ENCODE measurements at regions not wholly inside any gene's neighbourhood (a gene's known extent, or its start where the extent isn't known, plus 50 kb on each side); places are given as distances from the start of the nearest gene placed in this dataset.
"Not testable (repeated sequence)": the region's sequence is repeated elsewhere in the genome, so short reads cannot be mapped to it uniquely, and the experiment has no call there.

- TF ChIP-seq, protein P1, sequence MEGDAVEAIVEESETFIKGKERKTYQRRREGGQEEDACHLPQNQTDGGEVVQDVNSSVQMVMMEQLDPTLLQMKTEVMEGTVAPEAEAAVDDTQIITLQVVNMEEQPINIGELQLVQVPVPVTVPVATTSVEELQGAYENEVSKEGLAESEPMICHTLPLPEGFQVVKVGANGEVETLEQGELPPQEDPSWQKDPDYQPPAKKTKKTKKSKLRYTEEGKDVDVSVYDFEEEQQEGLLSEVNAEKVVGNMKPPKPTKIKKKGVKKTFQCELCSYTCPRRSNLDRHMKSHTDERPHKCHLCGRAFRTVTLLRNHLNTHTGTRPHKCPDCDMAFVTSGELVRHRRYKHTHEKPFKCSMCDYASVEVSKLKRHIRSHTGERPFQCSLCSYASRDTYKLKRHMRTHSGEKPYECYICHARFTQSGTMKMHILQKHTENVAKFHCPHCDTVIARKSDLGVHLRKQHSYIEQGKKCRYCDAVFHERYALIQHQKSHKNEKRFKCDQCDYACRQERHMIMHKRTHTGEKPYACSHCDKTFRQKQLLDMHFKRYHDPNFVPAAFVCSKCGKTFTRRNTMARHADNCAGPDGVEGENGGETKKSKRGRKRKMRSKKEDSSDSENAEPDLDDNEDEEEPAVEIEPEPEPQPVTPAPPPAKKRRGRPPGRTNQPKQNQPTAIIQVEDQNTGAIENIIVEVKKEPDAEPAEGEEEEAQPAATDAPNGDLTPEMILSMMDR (conservative IDR thresholded peaks at IDR 0.05; ENCODE audit: low read depth, low read length), result no peak
- no peak for TF ChIP-seq EZH2 (IDR thresholded peaks at IDR 0.05; ENCODE audit: borderline replicate concordance, low read depth, low read length, poor library complexity, severe bottlenecking)
- POLR2A ChIA-PET (ENCODE audit: low non-redundant PET), result no interaction called here
Observed at GRCh38 chr11:92087725-92088537, 136.7 kb upstream of the FAT3 start.

DNA sequence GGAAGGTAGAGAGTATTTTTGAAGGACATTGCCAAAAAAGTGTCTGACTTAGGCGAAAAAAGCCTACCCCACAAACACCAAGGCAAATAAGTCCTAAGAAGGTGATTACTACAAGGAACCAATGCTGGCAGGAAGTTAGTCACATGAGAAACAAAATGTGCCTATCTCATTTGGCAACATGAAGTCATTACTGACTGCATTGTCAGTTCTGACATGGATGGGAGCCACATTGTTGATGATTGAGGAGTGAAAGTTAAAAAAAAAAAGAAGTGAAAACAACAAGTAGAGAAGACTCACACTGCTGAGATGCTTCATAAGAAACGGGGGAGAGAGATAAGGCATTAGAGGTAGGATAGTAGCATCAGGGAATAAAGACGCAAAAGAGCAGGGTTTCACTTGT is 141.5 kb upstream of the FAT3 start:
- TF ChIP-seq, protein P1 (conservative IDR thresholded peaks at IDR 0.05; ENCODE audit: low read depth, low read length), result no peak
- no peak for TF ChIP-seq EZH2 (IDR thresholded peaks at IDR 0.05; ENCODE audit: borderline replicate concordance, low read depth, low read length, poor library complexity, severe bottlenecking)
- DNase-seq (ENCODE audit: low spot score), result no peak
- Histone ChIP-seq H3K27me3 (replicated peaks; ENCODE audit: insufficient read depth, low read depth, low read length, poor library complexity) (no peaks in the 10 kb centered on the region), H3K36me3 (ENCODE audit: insufficient read depth, low read length, poor library complexity, severe bottlenecking) (no peaks in the 10 kb centered on the region), H3K4me1 (ENCODE audit: insufficient read depth, low read length, poor library complexity, severe bottlenecking) (no peaks in the 10 kb centered on the region), H3K9me3 (ENCODE audit: low read depth, low read length, poor library complexity, severe bottlenecking) (no peaks in the 10 kb centered on the region), H3K27ac (ENCODE audit: low read depth, low read length, poor library complexity, severe bottlenecking) (no peak overlapping the region), H3K4me3 (ENCODE audit: low read depth, low read length, poor library complexity, severe bottlenecking) (no peak overlapping the region)
- POLR2A ChIA-PET (ENCODE audit: low non-redundant PET), result no interaction called here
- intact Hi-C loops (cut with micrococcal nuclease; ENCODE audit: unreplicated experiment), result no loop called here
- no TSS peak for BruUV-seq (replicated peaks)
- CTCF ChIA-PET, result no interaction called here

More at GRCh38 chr11:92087725-92088537, 136.7 kb upstream of the FAT3 start:
- H3K36me3 ChIP-seq (ENCODE audit: insufficient read depth, low read length, poor library complexity, severe bottlenecking), result no peaks in the 10 kb centered on the region
- H3K4me1 ChIP-seq (ENCODE audit: insufficient read depth, low read length, poor library complexity, severe bottlenecking), result no peaks in the 10 kb centered on the region
- no peak overlapping the region for H3K4me3 ChIP-seq (ENCODE audit: low read depth, low read length, poor library complexity, severe bottlenecking)
- BruUV-seq (replicated peaks), result no TSS peak
- no peaks in the 10 kb centered on the region for H3K27me3 ChIP-seq (replicated peaks; ENCODE audit: insufficient read depth, low read depth, low read length, poor library complexity)
- CTCF ChIA-PET, result no interaction called here
- no peak overlapping the region for H3K27ac ChIP-seq (ENCODE audit: low read depth, low read length, poor library complexity, severe bottlenecking)
- H3K9me3 ChIP-seq (ENCODE audit: low read depth, low read length, poor library complexity, severe bottlenecking), result no peaks in the 10 kb centered on the region
- intact Hi-C loops (cut with micrococcal nuclease; ENCODE audit: unreplicated experiment), result no loop called here
- no peak for DNase-seq (ENCODE audit: low spot score)

GRCh38 chr11:92082652-92083051 is 142.0 kb upstream of the FAT3 start:
- intact Hi-C loops (cut with micrococcal nuclease; ENCODE audit: unreplicated experiment), result no loop called here
- no peaks in the 10 kb centered on the region for H3K9me3 ChIP-seq (ENCODE audit: low read depth, low read length, poor library complexity, severe bottlenecking)
- H3K27me3 ChIP-seq (replicated peaks; ENCODE audit: insufficient read depth, low read depth, low read length, poor library complexity), result no peaks in the 10 kb centered on the region
- no peak overlapping the region for H3K27ac ChIP-seq (ENCODE audit: low read depth, low read length, poor library complexity, severe bottlenecking)
- H3K4me1 ChIP-seq (ENCODE audit: insufficient read depth, low read length, poor library complexity, severe bottlenecking), result no peaks in the 10 kb centered on the region
- BruUV-seq (replicated peaks), result no TSS peak
- no peak overlapping the region for H3K4me3 ChIP-seq (ENCODE audit: low read depth, low read length, poor library complexity, severe bottlenecking)
- no peaks in the 10 kb centered on the region for H3K36me3 ChIP-seq (ENCODE audit: insufficient read depth, low read length, poor library complexity, severe bottlenecking)
- ChIA-PET POLR2A (ENCODE audit: low non-redundant PET) (no interaction called here), CTCF (no interaction called here)
- no peak for DNase-seq (ENCODE audit: low spot score)
- no peak for TF ChIP-seq EZH2 (IDR thresholded peaks at IDR 0.05; ENCODE audit: borderline replicate concordance, low read depth, low read length, poor library complexity, severe bottlenecking)

DNA sequence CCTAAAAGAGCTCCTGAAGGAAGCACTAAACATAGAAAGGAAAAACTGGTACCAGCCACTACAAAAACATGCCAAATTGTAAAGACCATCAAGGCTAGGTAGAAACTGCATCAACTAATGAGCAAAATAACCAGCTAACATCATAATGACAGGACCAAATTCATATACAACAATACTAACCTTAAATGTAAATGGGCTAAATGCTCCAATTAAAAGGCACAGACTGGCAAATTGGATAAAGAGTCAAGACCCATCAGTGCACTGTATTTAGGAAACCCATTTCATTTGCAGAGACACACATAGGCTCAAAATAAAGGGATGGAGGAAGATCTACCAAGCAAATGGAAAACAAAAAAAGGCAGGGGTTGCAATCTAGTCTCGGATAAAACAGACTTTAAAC is 150.1 kb upstream of the FAT3 start:
- H3K4me3 ChIP-seq (ENCODE audit: low read depth, low read length, poor library complexity, severe bottlenecking); H3K36me3 ChIP-seq (ENCODE audit: insufficient read depth, low read length, poor library complexity, severe bottlenecking); H3K9me3 ChIP-seq (ENCODE audit: low read depth, low read length, poor library complexity, severe bottlenecking); POLR2A ChIA-PET (ENCODE audit: low non-redundant PET); intact Hi-C loops (cut with micrococcal nuclease; ENCODE audit: unreplicated experiment); CTCF ChIA-PET; DNase-seq (ENCODE audit: low spot score); BruUV-seq (replicated peaks); H3K27ac ChIP-seq (ENCODE audit: low read depth, low read length, poor library complexity, severe bottlenecking); H3K4me1 ChIP-seq (ENCODE audit: insufficient read depth, low read length, poor library complexity, severe bottlenecking); H3K27me3 ChIP-seq (replicated peaks; ENCODE audit: insufficient read depth, low read depth, low read length, poor library complexity): not testable (repeated sequence)
